Karpas-422 (cell line): ENCODE measurements at regions not wholly inside any gene's neighbourhood (a gene's known extent, or its start where the extent isn't known, plus 50 kb on each side); places are given as distances from the start of the nearest gene placed in this dataset.

ENCODE experiments used
- DNase-seq: peaks from one replicate; pipeline ENCODE4 v3.0.0-alpha.2; 2015
- H2AFZ ChIP-seq: fragments of 200-600 bp; sonication (generic); 2 replicates; pipeline ENCODE4 v1.6.1; 2014; ENCODE audit warnings: antibody characterized with exemption, low read length, mixed read lengths
- H3K27ac ChIP-seq: fragments of 200-600 bp; sonication (generic); 2 replicates; pipeline ENCODE4 v1.5.1; 2014; ENCODE audit warnings: mild to moderate bottlenecking, low read length, moderate library complexity
- H3K27me3 ChIP-seq: fragments of 200-600 bp; sonication (generic); 2 replicates; pipeline ENCODE4 v1.6.1; 2014; ENCODE audit warnings: low read length, mixed read lengths
- H3K36me3 ChIP-seq: fragments of 200-600 bp; sonication (generic); 2 replicates; pipeline ENCODE4 v1.6.1; 2014; ENCODE audit warnings: low read length, mixed read lengths; ENCODE audit not compliant: insufficient read depth
- H3K4me1 ChIP-seq: fragments of 200-600 bp; sonication (generic); 2 replicates; pipeline ENCODE4 v1.6.1; 2014; ENCODE audit warnings: mild to moderate bottlenecking, low read length, mixed read lengths
- H3K4me2 ChIP-seq: fragments of 200-600 bp; sonication (generic); 2 replicates; pipeline ENCODE4 v1.6.1; 2014; ENCODE audit warnings: low read length, low read depth, mild to moderate bottlenecking; ENCODE audit not compliant: poor library complexity, severe bottlenecking
- H3K4me3 ChIP-seq: fragments of 200-600 bp; sonication (generic); 2 replicates; pipeline ENCODE4 v1.5.1; 2014; ENCODE audit warnings: mild to moderate bottlenecking, antibody characterized with exemption, low read length, mixed read lengths
- H3K79me2 ChIP-seq: fragments of 200-600 bp; sonication (generic); 2 replicates; pipeline ENCODE4 v1.6.1; 2014; ENCODE audit warnings: mild to moderate bottlenecking, low read length, mixed read lengths
- H3K9ac ChIP-seq: fragments of 200-600 bp; sonication (generic); 2 replicates; pipeline ENCODE4 v1.6.0; 2014; ENCODE audit warnings: low read length
- H3K9me2 ChIP-seq: fragments of 200-600 bp; sonication (generic), shearing (Covaris generic); replicated peaks from 2 replicates; pipeline ENCODE4 v1.6.0; 2014; ENCODE audit warnings: mild to moderate bottlenecking, low read length, moderate library complexity; ENCODE audit not compliant: insufficient read depth
- H3K9me3 ChIP-seq: fragments of 300-700, 200-600 bp; sonication (generic); 2 replicates; pipeline ENCODE4 v1.6.1; 2014; ENCODE audit warnings: low read length, mixed read lengths
- H4K20me1 ChIP-seq: fragments of 200-600 bp; sonication (generic); 2 replicates; pipeline ENCODE4 v1.6.1; 2014; ENCODE audit warnings: mild to moderate bottlenecking, antibody characterized with exemption, low read length, low read depth; ENCODE audit not compliant: insufficient read depth

DNA sequence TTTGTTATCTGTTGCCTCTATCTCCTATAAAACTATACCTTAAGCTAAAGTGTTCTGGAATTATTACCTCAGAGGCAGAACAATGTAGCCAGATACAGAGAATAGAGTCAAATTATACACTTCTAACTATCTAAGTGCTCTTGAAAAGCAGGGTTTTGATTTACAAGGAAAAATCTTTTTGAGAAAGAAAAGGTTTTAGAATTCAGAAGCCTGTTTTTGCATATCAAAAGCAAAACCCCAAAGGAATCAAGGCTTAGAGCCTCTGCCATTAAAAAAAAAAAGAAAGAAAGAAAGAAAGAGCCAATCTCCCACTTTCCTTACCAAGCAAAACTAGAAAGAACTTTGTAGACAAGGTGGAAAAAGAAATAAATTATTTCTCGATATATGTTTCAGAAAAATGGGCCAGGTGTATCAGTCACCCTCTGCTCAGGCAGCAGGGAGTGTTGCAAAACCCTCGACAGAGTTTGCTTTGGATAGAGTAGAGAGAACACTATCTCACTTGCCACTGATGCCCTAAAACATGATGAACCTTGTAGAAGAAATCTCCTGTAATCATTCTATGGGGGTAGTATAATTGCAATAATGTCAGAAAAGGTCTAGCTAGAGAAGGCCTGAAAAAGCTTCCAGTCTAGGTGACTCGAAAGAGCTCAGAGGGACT lies 318.3 kb downstream of the PCDH10 start:
- no peaks in the 10 kb centered on the region for H3K9me3 ChIP-seq
- H3K27ac ChIP-seq = no peak overlapping the region
- H3K9ac ChIP-seq = no peak overlapping the region
- H3K79me2 ChIP-seq = no peaks in the 10 kb centered on the region
- H3K4me2 ChIP-seq = no peak overlapping the region
- H3K36me3 ChIP-seq = no peaks in the 10 kb centered on the region
- no peak overlapping the region for H2AFZ ChIP-seq
- no peaks in the 10 kb centered on the region for H4K20me1 ChIP-seq
- peaks cover 8% of the 10 kb centered on the region for H3K4me1 ChIP-seq
- DNase-seq = no peak
- H3K27me3 ChIP-seq = no peaks in the 10 kb centered on the region
- H3K4me3 ChIP-seq = no peak overlapping the region
- H3K9me2 ChIP-seq = no peaks in the 10 kb centered on the region

DNA sequence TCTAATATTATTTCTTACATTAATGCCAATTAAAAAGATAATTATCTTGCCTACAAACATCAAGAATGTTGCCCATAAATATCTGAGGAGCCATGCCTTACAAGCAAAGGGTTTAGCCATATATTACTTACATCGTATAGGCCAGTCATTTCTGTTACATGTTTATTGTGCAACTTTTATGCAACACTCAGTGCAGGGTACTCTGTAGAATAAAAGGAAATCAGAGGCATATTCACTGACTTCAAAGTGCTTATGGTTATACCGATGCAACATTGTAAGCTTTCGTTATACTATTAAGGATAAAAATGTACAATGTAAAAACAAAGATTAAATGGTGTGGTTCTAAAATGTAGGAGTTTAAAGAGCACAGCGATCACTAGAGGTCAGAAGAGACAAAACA lies 315.9 kb downstream of the PCDH10 start:
- H3K79me2 ChIP-seq = no peaks in the 10 kb centered on the region
- H3K27me3 ChIP-seq = no peaks in the 10 kb centered on the region
- H3K27ac ChIP-seq = no peak overlapping the region
- no peaks in the 10 kb centered on the region for H3K9me2 ChIP-seq
- DNase-seq = no peak
- H3K9me3 ChIP-seq = no peaks in the 10 kb centered on the region
- H3K4me3 ChIP-seq = no peak overlapping the region
- peaks cover 8% of the 10 kb centered on the region for H3K4me1 ChIP-seq
- H4K20me1 ChIP-seq = no peaks in the 10 kb centered on the region
- no peak overlapping the region for H3K9ac ChIP-seq
- H3K4me2 ChIP-seq = no peak overlapping the region
- H3K36me3 ChIP-seq = no peaks in the 10 kb centered on the region
- H2AFZ ChIP-seq = no peak overlapping the region

DNA sequence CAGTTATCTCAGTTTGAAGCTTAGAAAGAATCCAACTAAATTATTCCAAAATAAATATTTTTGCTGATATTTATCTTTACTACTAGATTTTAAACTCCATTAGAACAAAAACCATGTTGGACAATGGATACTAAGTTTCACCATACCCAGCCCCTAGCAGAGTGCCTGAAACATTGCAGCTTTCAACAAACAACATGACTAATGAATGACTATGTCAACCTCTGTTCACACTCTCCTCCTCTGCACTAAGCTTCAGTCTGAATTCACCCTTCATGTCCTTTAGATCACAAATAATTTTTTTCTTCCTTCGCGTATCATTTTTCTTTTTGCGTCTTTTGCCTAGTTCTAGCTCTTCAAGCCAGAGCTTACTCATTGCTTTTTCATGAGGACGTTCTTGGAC lies 315.2 kb downstream of the PCDH10 start:
- H3K4me2 ChIP-seq = no peak overlapping the region
- H3K9me3 ChIP-seq = no peaks in the 10 kb centered on the region
- H3K9me2 ChIP-seq = no peaks in the 10 kb centered on the region
- no peak overlapping the region for H2AFZ ChIP-seq
- H3K79me2 ChIP-seq = no peaks in the 10 kb centered on the region
- no peak overlapping the region for H3K9ac ChIP-seq
- no peak overlapping the region for H3K27ac ChIP-seq
- H3K27me3 ChIP-seq = no peaks in the 10 kb centered on the region
- H3K4me3 ChIP-seq = no peak overlapping the region
- H3K36me3 ChIP-seq = no peaks in the 10 kb centered on the region
- peaks cover 8% of the 10 kb centered on the region for H3K4me1 ChIP-seq
- H4K20me1 ChIP-seq = no peaks in the 10 kb centered on the region
- DNase-seq = no peak

DNA sequence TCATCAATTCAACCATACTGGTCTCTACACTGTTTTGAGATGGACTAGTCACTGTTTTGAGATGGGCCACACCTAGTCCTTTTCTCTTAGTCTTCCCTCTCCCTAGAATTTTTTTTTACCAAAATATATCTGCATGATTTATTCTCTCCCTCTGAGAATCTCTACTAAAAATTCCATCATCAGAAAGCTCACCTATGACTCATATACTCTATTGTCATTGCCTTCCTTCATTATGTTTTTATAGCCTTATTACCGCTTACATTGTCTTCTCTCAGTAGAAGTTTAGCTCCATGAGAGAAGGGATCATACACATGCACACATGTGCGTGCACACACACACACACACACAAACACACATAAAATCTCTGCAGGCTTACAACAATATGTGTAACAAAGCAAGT lies 303.6 kb downstream of the PCDH10 start:
- no peaks in the 10 kb centered on the region for H3K9me2 ChIP-seq
- H3K36me3 ChIP-seq = no peaks in the 10 kb centered on the region
- no peak overlapping the region for H3K27ac ChIP-seq
- no peaks in the 10 kb centered on the region for H3K27me3 ChIP-seq
- H3K4me3 ChIP-seq = no peak overlapping the region
- H3K79me2 ChIP-seq = no peaks in the 10 kb centered on the region
- no peak for DNase-seq
- H3K4me2 ChIP-seq = no peak overlapping the region
- H3K4me1 ChIP-seq = no peaks in the 10 kb centered on the region
- H2AFZ ChIP-seq = no peak overlapping the region
- H3K9me3 ChIP-seq = no peaks in the 10 kb centered on the region
- H4K20me1 ChIP-seq = no peaks in the 10 kb centered on the region
- no peak overlapping the region for H3K9ac ChIP-seq

DNA sequence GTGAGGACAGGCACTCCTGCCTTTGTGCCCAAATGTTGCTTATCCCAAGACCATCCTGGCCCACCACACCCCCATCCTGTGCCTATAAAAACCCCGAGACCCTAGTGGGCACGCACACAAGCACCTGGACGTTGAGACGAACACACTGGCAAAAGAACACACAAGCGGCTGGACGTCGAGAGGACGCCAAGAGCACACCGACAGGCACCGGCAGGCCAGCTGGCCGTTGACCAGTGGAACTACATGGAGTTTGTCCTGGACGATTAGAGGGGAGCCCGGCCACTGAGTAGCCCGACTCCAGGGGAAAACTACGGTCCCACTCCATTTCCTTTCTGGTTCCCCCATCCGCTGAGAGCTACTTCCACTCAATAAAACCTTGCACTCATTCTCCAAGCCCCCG lies 301.7 kb downstream of the PCDH10 start:
- no peaks in the 10 kb centered on the region for H4K20me1 ChIP-seq
- H3K27ac ChIP-seq = no peak overlapping the region
- H3K36me3 ChIP-seq = no peaks in the 10 kb centered on the region
- H3K4me3 ChIP-seq = no peak overlapping the region
- no peaks in the 10 kb centered on the region for H3K9me3 ChIP-seq
- no peaks in the 10 kb centered on the region for H3K79me2 ChIP-seq
- H3K9ac ChIP-seq = no peak overlapping the region
- no peaks in the 10 kb centered on the region for H3K9me2 ChIP-seq
- no peak overlapping the region for H2AFZ ChIP-seq
- H3K4me2 ChIP-seq = no peak overlapping the region
- no peaks in the 10 kb centered on the region for H3K4me1 ChIP-seq
- H3K27me3 ChIP-seq = no peaks in the 10 kb centered on the region
- DNase-seq = no peak

DNA sequence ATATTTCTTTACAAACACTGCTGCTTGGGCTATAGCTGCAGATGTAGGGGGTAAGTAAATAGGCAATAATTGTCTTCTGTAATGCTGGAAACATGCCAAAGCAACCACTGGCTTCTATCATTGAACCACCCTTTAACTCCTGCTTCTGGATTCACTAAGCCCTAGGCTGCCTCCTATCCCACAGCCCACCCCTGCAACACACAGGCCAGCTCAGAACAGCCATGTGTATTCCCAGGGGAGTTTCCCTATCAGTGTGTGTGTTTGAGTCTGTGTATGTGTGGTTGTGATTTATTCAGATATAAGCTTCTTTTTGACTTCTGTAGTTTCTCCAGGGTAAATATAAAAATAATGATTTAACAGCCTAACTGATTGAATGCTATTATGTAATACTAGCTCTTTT lies 291.3 kb downstream of the PCDH10 start:
- H3K36me3 ChIP-seq = no peaks in the 10 kb centered on the region
- no peak overlapping the region for H3K4me2 ChIP-seq
- no peak for DNase-seq
- H3K9me2 ChIP-seq = no peaks in the 10 kb centered on the region
- H2AFZ ChIP-seq = no peak overlapping the region
- H3K79me2 ChIP-seq = no peaks in the 10 kb centered on the region
- H3K27ac ChIP-seq = no peak overlapping the region
- no peaks in the 10 kb centered on the region for H4K20me1 ChIP-seq
- no peaks in the 10 kb centered on the region for H3K9me3 ChIP-seq
- H3K27me3 ChIP-seq = no peaks in the 10 kb centered on the region
- no peak overlapping the region for H3K4me3 ChIP-seq
- H3K4me1 ChIP-seq = no peaks in the 10 kb centered on the region
- no peak overlapping the region for H3K9ac ChIP-seq

DNA sequence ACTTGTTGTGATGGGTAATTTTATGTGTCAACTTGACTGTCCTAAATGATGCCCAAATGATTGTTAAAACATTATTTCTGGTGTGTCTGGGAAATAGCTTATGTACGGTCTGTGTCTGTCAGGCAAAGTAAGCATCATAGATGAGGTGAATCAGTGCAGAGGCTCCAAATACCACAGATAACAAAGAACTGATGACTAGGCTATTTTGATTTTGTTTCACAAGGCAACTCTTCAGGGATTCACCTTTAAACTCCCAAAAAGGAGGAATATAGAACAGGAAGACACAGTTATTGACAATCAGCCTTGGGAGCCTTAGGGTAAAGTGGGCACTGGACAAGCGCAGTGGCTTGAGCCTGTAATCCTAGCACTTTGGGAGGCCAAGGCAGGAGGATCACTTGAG lies 290.7 kb downstream of the PCDH10 start:
- H3K4me2 ChIP-seq = no peak overlapping the region
- H4K20me1 ChIP-seq = no peaks in the 10 kb centered on the region
- no peaks in the 10 kb centered on the region for H3K9me3 ChIP-seq
- no peak overlapping the region for H3K27ac ChIP-seq
- H2AFZ ChIP-seq = no peak overlapping the region
- no peaks in the 10 kb centered on the region for H3K27me3 ChIP-seq
- H3K9me2 ChIP-seq = no peaks in the 10 kb centered on the region
- H3K36me3 ChIP-seq = no peaks in the 10 kb centered on the region
- H3K9ac ChIP-seq = no peak overlapping the region
- no peak overlapping the region for H3K4me3 ChIP-seq
- no peak for DNase-seq
- no peaks in the 10 kb centered on the region for H3K4me1 ChIP-seq
- H3K79me2 ChIP-seq = no peaks in the 10 kb centered on the region

DNA sequence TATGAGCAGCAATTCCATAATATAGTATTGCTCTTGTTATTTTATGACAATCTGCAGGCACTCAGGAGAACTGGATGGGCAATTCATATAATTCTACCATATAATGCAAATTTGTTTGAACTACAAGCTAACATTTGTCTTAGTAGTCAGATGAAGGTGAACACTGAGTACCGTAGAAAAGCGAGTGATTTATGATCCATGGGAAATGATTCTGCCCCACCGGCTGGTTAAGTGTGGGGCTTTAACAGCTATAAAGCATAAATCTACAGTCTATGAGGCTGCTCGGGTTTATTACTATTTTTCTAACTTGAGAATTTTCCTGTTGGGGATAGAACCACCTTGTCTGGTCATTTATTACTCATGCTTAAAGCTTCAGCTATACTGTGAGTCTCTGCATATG lies 275.5 kb downstream of the PCDH10 start:
- Histone ChIP-seq H3K9me2 (no peaks in the 10 kb centered on the region), H2AFZ (no peak overlapping the region), H3K9me3 (no peaks in the 10 kb centered on the region), H3K27me3 (no peaks in the 10 kb centered on the region), H3K4me2 (no peak overlapping the region), H3K4me3 (no peak overlapping the region), H3K36me3 (no peaks in the 10 kb centered on the region), H3K4me1 (no peaks in the 10 kb centered on the region), H4K20me1 (no peaks in the 10 kb centered on the region), H3K9ac (no peak overlapping the region), H3K27ac (no peak overlapping the region), H3K79me2 (no peaks in the 10 kb centered on the region)
- DNase-seq = no peak

DNA sequence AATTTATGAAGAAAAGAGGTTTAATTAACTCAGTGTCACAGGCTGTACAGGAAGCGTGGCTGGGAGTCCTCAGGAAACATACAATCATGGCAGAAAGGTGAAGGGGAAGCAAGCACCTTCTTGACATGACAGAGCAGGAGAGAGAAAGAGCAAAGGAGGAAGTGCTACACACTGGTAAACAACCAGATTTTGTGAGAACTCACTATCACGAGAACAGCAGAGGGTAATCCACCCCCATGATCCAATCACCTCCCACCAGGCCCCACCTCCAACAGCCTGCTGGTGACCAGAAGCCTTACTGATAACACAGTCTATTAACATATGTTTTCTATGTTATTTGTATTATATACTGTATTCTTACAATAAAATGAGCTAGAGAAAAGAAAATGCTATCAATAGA lies 254.8 kb downstream of the PCDH10 start:
- Histone ChIP-seq H4K20me1 (no peaks in the 10 kb centered on the region), H3K4me2 (no peak overlapping the region), H2AFZ (no peak overlapping the region), H3K4me1 (no peaks in the 10 kb centered on the region), H3K9me3 (no peaks in the 10 kb centered on the region), H3K4me3 (no peak overlapping the region), H3K27me3 (no peaks in the 10 kb centered on the region), H3K9ac (no peak overlapping the region), H3K79me2 (no peaks in the 10 kb centered on the region), H3K36me3 (no peaks in the 10 kb centered on the region), H3K27ac (no peak overlapping the region), H3K9me2 (no peaks in the 10 kb centered on the region)
- no peak for DNase-seq
